ENCODE measurements at regions not wholly inside any gene's neighbourhood (a gene's known extent, or its start where the extent isn't known, plus 50 kb on each side); places are given as distances from the start of the nearest gene placed in this dataset.

GRCh38 chr5:4108690-4109089, 513.1 kb downstream of the IRX1 start:
- Histone ChIP-seq H3K36me3 (no peaks in the 10 kb centered on the region), H3K27me3 (peaks cover 4% of the 10 kb centered on the region), H3K4me1 (no peaks in the 10 kb centered on the region), H3K9me3 (no peaks in the 10 kb centered on the region), H3K4me3 (no peak overlapping the region), H3K27ac (no peak overlapping the region)
- WGBS, 2 donors (ENCODE audit: low coverage in 1 of 2) = 67% methylated on average over 1 of the region's 1 CpG; no CpG with 5 or more reads in 1 of the 2 donors
- TF ChIP-seq POLR2A (IDR thresholded peaks at IDR 0.05) = no peak
- TF ChIP-seq POLR2AphosphoS5 (IDR thresholded peaks at IDR 0.05) = no peak
- TF ChIP-seq EP300 (IDR thresholded peaks at IDR 0.05) = no peak
- TF ChIP-seq CTCF (IDR thresholded peaks at IDR 0.05) = no peak
- no peak for ATAC-seq

GRCh38 chr5:4113426-4113825, 517.8 kb downstream of the IRX1 start:
- H3K27ac ChIP-seq = no peak overlapping the region
- H3K4me3 ChIP-seq = no peak overlapping the region
- H3K36me3 ChIP-seq = no peaks in the 10 kb centered on the region
- TF ChIP-seq CTCF (IDR thresholded peaks at IDR 0.05) (no peak), POLR2A (IDR thresholded peaks at IDR 0.05) (no peak), POLR2AphosphoS5 (IDR thresholded peaks at IDR 0.05) (no peak), EP300 (IDR thresholded peaks at IDR 0.05) (no peak)
- no peaks in the 10 kb centered on the region for H3K4me1 ChIP-seq
- H3K9me3 ChIP-seq = no peaks in the 10 kb centered on the region
- ATAC-seq = no peak
- WGBS, 2 donors (ENCODE audit: low coverage in 1 of 2) = 50 to 62% methylated on average over 6 to 8 of the region's 8 CpGs
- H3K27me3 ChIP-seq = no peaks in the 10 kb centered on the region

GRCh38 chr5:4113905-4114304, 518.3 kb downstream of the IRX1 start:
- H3K27ac ChIP-seq = no peak overlapping the region
- 89 to 93% methylated on average over 9 of the region's 9 CpGs for WGBS, 2 donors (ENCODE audit: low coverage in 1 of 2)
- no peak overlapping the region for H3K4me3 ChIP-seq
- ATAC-seq = no peak
- no peaks in the 10 kb centered on the region for H3K4me1 ChIP-seq
- no peaks in the 10 kb centered on the region for H3K9me3 ChIP-seq
- no peaks in the 10 kb centered on the region for H3K36me3 ChIP-seq
- H3K27me3 ChIP-seq = no peaks in the 10 kb centered on the region
- no peak for TF ChIP-seq EP300 (IDR thresholded peaks at IDR 0.05)
- TF ChIP-seq POLR2AphosphoS5 (IDR thresholded peaks at IDR 0.05) = no peak
- TF ChIP-seq POLR2A (IDR thresholded peaks at IDR 0.05) = no peak
- TF ChIP-seq CTCF (IDR thresholded peaks at IDR 0.05) = no peak

- TF ChIP-seq POLR2A (IDR thresholded peaks at IDR 0.05) (no peak), EP300 (IDR thresholded peaks at IDR 0.05) (no peak), CTCF (IDR thresholded peaks at IDR 0.05) (no peak), POLR2AphosphoS5 (IDR thresholded peaks at IDR 0.05) (no peak)
- H3K4me3 ChIP-seq = no peak overlapping the region
- no peak for ATAC-seq
- H3K27ac ChIP-seq = no peak overlapping the region
- H3K4me1 ChIP-seq = no peaks in the 10 kb centered on the region
- H3K27me3 ChIP-seq = no peaks in the 10 kb centered on the region
- 61% methylated on average over 4 of the region's 4 CpGs; no CpG with 5 or more reads in 1 of the 2 donors for WGBS, 2 donors (ENCODE audit: low coverage in 1 of 2)
- no peaks in the 10 kb centered on the region for H3K36me3 ChIP-seq
- no peaks in the 10 kb centered on the region for H3K9me3 ChIP-seq
Observed at GRCh38 chr5:4114452-4114851, 518.8 kb downstream of the IRX1 start.

- WGBS, 2 donors (ENCODE audit: low coverage in 1 of 2) = 72 to 94% methylated on average over 3 of the region's 3 CpGs
- ATAC-seq = no peak
- Histone ChIP-seq H3K4me3 (no peak overlapping the region), H3K27me3 (no peaks in the 10 kb centered on the region), H3K36me3 (no peaks in the 10 kb centered on the region), H3K4me1 (no peaks in the 10 kb centered on the region), H3K9me3 (no peaks in the 10 kb centered on the region), H3K27ac (no peak overlapping the region)
- TF ChIP-seq POLR2A (IDR thresholded peaks at IDR 0.05) = no peak
- no peak for TF ChIP-seq POLR2AphosphoS5 (IDR thresholded peaks at IDR 0.05)
- TF ChIP-seq CTCF (IDR thresholded peaks at IDR 0.05) = no peak
- no peak for TF ChIP-seq EP300 (IDR thresholded peaks at IDR 0.05)
Observed at GRCh38 chr5:4116834-4117233, 521.2 kb downstream of the IRX1 start.
